WTC11 (cell line): ENCODE measurements at regions not wholly inside any gene's neighbourhood (a gene's known extent, or its start where the extent isn't known, plus 50 kb on each side); places are given as distances from the start of the nearest gene placed in this dataset.
A peak's percentile ranks its signal among the peaks of the same experiment; 100 is the strongest.

Experiments
- ATAC-seq: fragments of 200-7000 bp; cut with Tn5 transposase; 2 replicates; pipeline ENCODE4 v1.10.0; 2021; ENCODE audit warnings: mild to moderate bottlenecking, moderate library complexity
- CTCF ChIA-PET: fragments of 300-600 bp; sonication (Branson Sonifier 250); formaldehyde crosslinking; loops from one replicate; lab custom pipeline; 2021; ENCODE audit warnings: antibody characterized with exemption; lab: Charles Lee
- POLR2A ChIA-PET: fragments of 350-600 bp; sonication (Branson Sonifier 250); formaldehyde crosslinking; loops from one replicate; lab custom pipeline; 2021; ENCODE audit warnings: antibody characterized with exemption; lab: Charles Lee
- DNase-seq: peaks from one replicate; pipeline ENCODE4 v3.0.0; 2021; ENCODE audit warnings: low spot score
- H3K27ac Mint-ChIP-seq: 2 replicates; pipeline ENCODE4 v1.8.0; 2021; ENCODE audit warnings: mixed read lengths
- H3K27me3 Mint-ChIP-seq: 2 replicates; pipeline ENCODE4 v1.8.0; 2021; ENCODE audit warnings: low read depth, mild to moderate bottlenecking, moderate library complexity, mixed read lengths
- H3K36me3 Mint-ChIP-seq: 2 replicates; pipeline ENCODE4 v1.8.0; 2021; ENCODE audit warnings: mixed read lengths
- H3K4me1 Mint-ChIP-seq: 2 replicates; pipeline ENCODE4 v1.8.0; 2022; ENCODE audit warnings: mixed read lengths
- H3K4me3 Mint-ChIP-seq: 2 replicates; pipeline ENCODE4 v1.8.0; 2021; ENCODE audit warnings: mild to moderate bottlenecking, moderate library complexity, mixed read lengths
- H3K9me3 Mint-ChIP-seq: 2 replicates; pipeline ENCODE4 v1.8.0; 2021; ENCODE audit warnings: mixed read lengths
- ATF2 ChIP-seq: sonication (generic); formaldehyde crosslinking; IDR thresholded peaks from 2 replicates; pipeline ENCODE4 v1.8.1; 2022; ENCODE audit warnings: low read depth, missing genetic modification reagents, borderline replicate concordance
- CBFB ChIP-seq: sonication (generic); formaldehyde crosslinking; IDR thresholded peaks from 2 replicates; pipeline ENCODE4 v1.8.1; 2022; ENCODE audit warnings: mild to moderate bottlenecking, low read depth, missing genetic modification reagents
- E2F5 ChIP-seq: sonication (generic); formaldehyde crosslinking; IDR thresholded peaks from 2 replicates; pipeline ENCODE4 v1.8.1; 2022; ENCODE audit warnings: mild to moderate bottlenecking, moderate library complexity, missing genetic modification reagents
- JAZF1 ChIP-seq: fragments of 250-450 bp; sonication (Bioruptor Pico); IDR thresholded peaks from 2 replicates; pipeline ENCODE4 v1.9.0; 2021; ENCODE audit warnings: moderate library complexity, mild to moderate bottlenecking, inconsistent platforms
- MLX ChIP-seq: sonication (generic); formaldehyde crosslinking; IDR thresholded peaks from 2 replicates; pipeline ENCODE4 v1.8.1; 2023; ENCODE audit warnings: mild to moderate bottlenecking, missing genetic modification reagents, moderate library complexity
- NFYB ChIP-seq: sonication (generic); formaldehyde crosslinking; conservative IDR thresholded peaks from 2 replicates; pipeline ENCODE4 v1.8.0; 2022; ENCODE audit warnings: low read depth, missing genetic modification reagents
- NR2C2 ChIP-seq: sonication (generic); formaldehyde crosslinking; IDR thresholded peaks from 2 replicates; pipeline ENCODE4 v1.8.0; 2022; ENCODE audit warnings: mild to moderate bottlenecking, missing genetic modification reagents
- PREB ChIP-seq: sonication (generic); formaldehyde crosslinking; IDR thresholded peaks from 2 replicates; pipeline ENCODE4 v1.8.1; 2022; ENCODE audit warnings: mild to moderate bottlenecking, missing genetic modification reagents, moderate library complexity, borderline replicate concordance
- SMAD4 ChIP-seq: sonication (generic); formaldehyde crosslinking; IDR thresholded peaks from 2 replicates; pipeline ENCODE4 v1.8.0; 2022; ENCODE audit warnings: mild to moderate bottlenecking, missing genetic modification reagents
- USF2 ChIP-seq: sonication (generic); formaldehyde crosslinking; IDR thresholded peaks from 2 replicates; pipeline ENCODE4 v1.8.1; 2023; ENCODE audit warnings: mild to moderate bottlenecking, missing genetic modification reagents, moderate library complexity
- ZBTB21 ChIP-seq: sonication (generic); formaldehyde crosslinking; IDR thresholded peaks from 2 replicates; pipeline ENCODE4 v1.8.1; 2023; ENCODE audit warnings: mild to moderate bottlenecking, missing genetic modification reagents, borderline replicate concordance
- ZBTB43 ChIP-seq: sonication (generic); formaldehyde crosslinking; IDR thresholded peaks from 2 replicates; pipeline ENCODE4 v1.8.1; 2023; ENCODE audit warnings: mild to moderate bottlenecking, missing genetic modification reagents
- ZNF138 ChIP-seq: sonication (generic); formaldehyde crosslinking; conservative IDR thresholded peaks from 2 replicates; pipeline ENCODE4 v1.8.1; 2022; ENCODE audit warnings: mild to moderate bottlenecking, moderate library complexity, missing genetic modification reagents
- ZNF263 ChIP-seq: sonication (generic); formaldehyde crosslinking; IDR thresholded peaks from 2 replicates; pipeline ENCODE4 v1.8.1; 2022; ENCODE audit warnings: low read depth, mild to moderate bottlenecking, moderate library complexity, missing genetic modification reagents
- ZNF396 ChIP-seq: fragments of 250-450 bp; sonication (Bioruptor Pico); IDR thresholded peaks from 2 replicates; pipeline ENCODE4 v1.8.0; 2021; ENCODE audit warnings: mild to moderate bottlenecking, moderate library complexity, borderline replicate concordance
- ZNF671 ChIP-seq: fragments of 250-450 bp; sonication (Bioruptor Pico); IDR thresholded peaks from 2 replicates; pipeline ENCODE4 v1.8.0; 2021; ENCODE audit warnings: mild to moderate bottlenecking

- POLR2A ChIA-PET = no interaction called here
- peak overlapping the region; percentile 17; the same call in 1 of the 2 replicates for H3K27ac Mint-ChIP-seq
Observed at GRCh38 chr2:122622934-122623333, 867.5 kb downstream of the TSN start.

GRCh38 chr2:122627388-122627787, 871.9 kb downstream of the TSN start:
- DNase-seq (no peak), ATAC-seq (no peak)
- Mint-ChIP-seq H3K4me1 (peaks cover 16% of the 10 kb centered on the region), H3K9me3 (no peaks in the 10 kb centered on the region), H3K36me3 (no peaks in the 10 kb centered on the region), H3K27ac (no peak overlapping the region), H3K4me3 (no peak overlapping the region), H3K27me3 (no peaks in the 10 kb centered on the region)
- ChIA-PET CTCF (interaction anchor here (0.6 to 1.0 kb wide), 2 partner anchors 9 to 117 kb away, joined by 3 to 4 read pairs; no protein-coding TSS in a partner anchor), POLR2A (no interaction called here)
- no peak for TF ChIP-seq PREB (CRISPR knock-in tag)
- no peak for TF ChIP-seq CBFB (CRISPR knock-in tag)
- no peak for TF ChIP-seq ZBTB21 (CRISPR knock-in tag)
- TF ChIP-seq ATF2 (CRISPR knock-in tag) = no peak
- no peak for TF ChIP-seq ZBTB43 (CRISPR knock-in tag)
- TF ChIP-seq ZNF263 = no peak

More at GRCh38 chr2:122622934-122623333, 867.5 kb downstream of the TSN start:
- ATAC-seq = no peak
- H3K36me3 Mint-ChIP-seq = peaks cover 5% of the 10 kb centered on the region
- H3K27me3 Mint-ChIP-seq = no peaks in the 10 kb centered on the region
- TF ChIP-seq USF2 = no peak
- TF ChIP-seq SMAD4 (CRISPR knock-in tag) = no peak
- TF ChIP-seq PREB (CRISPR knock-in tag) = no peak
- TF ChIP-seq ZNF671 (CRISPR knock-in tag) = no peak
- no peak for TF ChIP-seq NR2C2 (CRISPR knock-in tag)
- TF ChIP-seq E2F5 (CRISPR knock-in tag) = no peak
- no peak for TF ChIP-seq ZNF138
- no peak for TF ChIP-seq MLX (CRISPR knock-in tag)
- TF ChIP-seq ZNF396 (CRISPR knock-in tag) = no peak
- no peak for TF ChIP-seq JAZF1 (CRISPR knock-in tag)
- TF ChIP-seq NFYB (CRISPR knock-in tag) = no peak
- H3K4me3 Mint-ChIP-seq = no peak overlapping the region; the same call in 1 of the 2 replicates
- CTCF ChIA-PET = interaction anchor here (1.1 kb wide), 1 partner anchor 91 kb away, joined by 3 read pairs; no protein-coding TSS in a partner anchor
- DNase-seq = no peak
- peaks cover 5% of the 10 kb centered on the region for H3K9me3 Mint-ChIP-seq
- peaks cover 30% of the 10 kb centered on the region for H3K4me1 Mint-ChIP-seq
